DND-41 (cell line): ENCODE measurements at regions not wholly inside any gene's neighbourhood (a gene's known extent, or its start where the extent isn't known, plus 50 kb on each side); places are given as distances from the start of the nearest gene placed in this dataset.

Source experiments
- ATAC-seq: fragments of 200-7000 bp; cut with Tn5 transposase; 3 replicates; pipeline ENCODE4 v1.9.1; 2021; ENCODE audit warnings: low read depth; ENCODE audit not compliant: insufficient read depth
- DNase-seq: peaks from one replicate; pipeline ENCODE4 v3.0.0-alpha.2; 2020
- H2AFZ ChIP-seq: 2 replicates; pipeline ENCODE4 v1.6.0; 2012; ENCODE audit warnings: low read depth, low read length
- H3K27ac ChIP-seq: 2 replicates; pipeline ENCODE4 v1.5.1; 2012; ENCODE audit warnings: low read length, inconsistent platforms
- H3K27me3 ChIP-seq: fragments of 200-600 bp; sonication (generic); 2 replicates; pipeline ENCODE4 v1.6.0; 2012; ENCODE audit warnings: low read length, mild to moderate bottlenecking, inconsistent platforms; ENCODE audit not compliant: insufficient read depth, poor library complexity
- H3K36me3 ChIP-seq: 2 replicates; pipeline ENCODE4 v1.5.1; 2012; ENCODE audit warnings: low read length, inconsistent platforms; ENCODE audit not compliant: insufficient read depth
- H3K4me1 ChIP-seq: 2 replicates; pipeline ENCODE4 v1.5.1; 2012; ENCODE audit warnings: mild to moderate bottlenecking, low read length; ENCODE audit not compliant: insufficient read depth
- H3K4me2 ChIP-seq: 2 replicates; pipeline ENCODE4 v1.6.0; 2012; ENCODE audit warnings: mild to moderate bottlenecking, moderate library complexity, low read length, inconsistent platforms; ENCODE audit not compliant: insufficient read depth
- H3K4me3 ChIP-seq, 2 experiments: fragments of 200-600 bp in 1 of 2; shearing (Covaris generic) in 1 of 2; 2 replicates each; pipeline ENCODE4 v1.5.1; 2012 to 2016; ENCODE audit warnings: inconsistent platforms in 2 of 2, low read length in 2 of 2, mild to moderate bottlenecking in 2 of 2, low read depth in 1 of 2, moderate library complexity in 1 of 2
- H3K79me2 ChIP-seq: 2 replicates; pipeline ENCODE4 v1.6.0; 2012; ENCODE audit warnings: low read length, inconsistent platforms; ENCODE audit not compliant: insufficient read depth
- H3K9ac ChIP-seq: 2 replicates; pipeline ENCODE4 v1.6.0; 2012; ENCODE audit warnings: low read depth, mild to moderate bottlenecking, inconsistent platforms, low read length, moderate library complexity
- H3K9me3 ChIP-seq: 2 replicates; pipeline ENCODE4 v1.5.1; 2012; ENCODE audit warnings: low read length, moderate library complexity, mild to moderate bottlenecking, inconsistent platforms; ENCODE audit not compliant: insufficient read depth, severe bottlenecking
- H4K20me1 ChIP-seq: 2 replicates; pipeline ENCODE4 v1.6.0; 2012; ENCODE audit warnings: low read length; ENCODE audit not compliant: insufficient read depth
- EZH2 ChIP-seq: IDR thresholded peaks from 3 replicates; pipeline ENCODE4 v1.6.1; 2012; ENCODE audit warnings: borderline replicate concordance, low read depth, mild to moderate bottlenecking, moderate library complexity, low read length, inconsistent platforms; ENCODE audit not compliant: severe bottlenecking
- TF ChIP-seq, protein P1 (sequence below): IDR thresholded peaks from 2 replicates; pipeline ENCODE4 v1.5.1; 2012; ENCODE audit warnings: borderline replicate concordance, low read length, moderate library complexity, mild to moderate bottlenecking; ENCODE audit not compliant: poor library complexity, severe bottlenecking; ENCODE audit errors: extremely low read depth

GRCh38 chr1:29696656-29697390 lies 460.5 kb downstream of the PTPRU start:
- Histone ChIP-seq H2AFZ (no peak overlapping the region), H3K9ac (no peak overlapping the region), H3K27ac (no peak overlapping the region), H3K36me3 (no peaks in the 10 kb centered on the region), H3K4me1 (no peaks in the 10 kb centered on the region), H4K20me1 (0 out of 2 replicates have a peak, but pooled peaks cover 5% of the 10 kb centered on the region), H3K9me3 (no peaks in the 10 kb centered on the region), H3K27me3 (no peaks in the 10 kb centered on the region), H3K79me2 (no peaks in the 10 kb centered on the region), H3K4me2 (no peak overlapping the region), H3K4me3 (no peak overlapping the region)
- TF ChIP-seq, protein P1, sequence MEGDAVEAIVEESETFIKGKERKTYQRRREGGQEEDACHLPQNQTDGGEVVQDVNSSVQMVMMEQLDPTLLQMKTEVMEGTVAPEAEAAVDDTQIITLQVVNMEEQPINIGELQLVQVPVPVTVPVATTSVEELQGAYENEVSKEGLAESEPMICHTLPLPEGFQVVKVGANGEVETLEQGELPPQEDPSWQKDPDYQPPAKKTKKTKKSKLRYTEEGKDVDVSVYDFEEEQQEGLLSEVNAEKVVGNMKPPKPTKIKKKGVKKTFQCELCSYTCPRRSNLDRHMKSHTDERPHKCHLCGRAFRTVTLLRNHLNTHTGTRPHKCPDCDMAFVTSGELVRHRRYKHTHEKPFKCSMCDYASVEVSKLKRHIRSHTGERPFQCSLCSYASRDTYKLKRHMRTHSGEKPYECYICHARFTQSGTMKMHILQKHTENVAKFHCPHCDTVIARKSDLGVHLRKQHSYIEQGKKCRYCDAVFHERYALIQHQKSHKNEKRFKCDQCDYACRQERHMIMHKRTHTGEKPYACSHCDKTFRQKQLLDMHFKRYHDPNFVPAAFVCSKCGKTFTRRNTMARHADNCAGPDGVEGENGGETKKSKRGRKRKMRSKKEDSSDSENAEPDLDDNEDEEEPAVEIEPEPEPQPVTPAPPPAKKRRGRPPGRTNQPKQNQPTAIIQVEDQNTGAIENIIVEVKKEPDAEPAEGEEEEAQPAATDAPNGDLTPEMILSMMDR: no peak
- TF ChIP-seq EZH2: no peak
- ATAC-seq (no peak), DNase-seq (no peak)

DNA sequence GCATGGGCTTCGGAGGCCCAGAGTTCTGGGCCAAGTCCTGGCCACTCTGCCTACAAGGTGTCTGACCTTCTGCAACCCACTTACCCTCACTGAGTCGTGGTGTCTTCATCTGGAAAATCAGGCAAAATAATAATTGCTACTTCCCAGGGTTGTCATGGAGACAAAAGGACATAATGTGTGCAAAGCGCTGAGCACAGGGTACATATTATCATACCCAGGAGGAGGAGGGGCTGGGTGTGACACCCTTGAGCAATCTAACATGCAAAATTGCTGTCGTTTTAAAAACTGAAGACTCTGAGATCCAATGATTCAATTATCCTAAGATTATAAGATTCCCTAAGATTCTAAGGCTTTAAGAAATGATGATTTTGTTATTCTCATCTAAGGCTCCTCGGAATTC lies 459.5 kb downstream of the PTPRU start:
- DNase-seq (no peak), ATAC-seq (no peak)
- H3K9me3 ChIP-seq: no peaks in the 10 kb centered on the region
- H3K4me3 ChIP-seq: no peak overlapping the region
- H3K4me2 ChIP-seq: no peak overlapping the region
- H3K9ac ChIP-seq: no peak overlapping the region
- no peak overlapping the region for H3K27ac ChIP-seq
- H4K20me1 ChIP-seq: 0 out of 2 replicates have a peak, but pooled peaks cover 5% of the 10 kb centered on the region
- H3K79me2 ChIP-seq: no peaks in the 10 kb centered on the region
- TF ChIP-seq, protein P1: no peak
- TF ChIP-seq EZH2: no peak
- no peaks in the 10 kb centered on the region for H3K4me1 ChIP-seq
- no peaks in the 10 kb centered on the region for H3K36me3 ChIP-seq
- H3K27me3 ChIP-seq: no peaks in the 10 kb centered on the region
- no peak overlapping the region for H2AFZ ChIP-seq

GRCh38 chr1:29695036-29695435 lies 458.7 kb downstream of the PTPRU start:
- H3K36me3 ChIP-seq: no peaks in the 10 kb centered on the region
- H3K9ac ChIP-seq: no peak overlapping the region
- TF ChIP-seq, protein P1: no peak
- TF ChIP-seq EZH2: no peak
- no peak overlapping the region for H3K27ac ChIP-seq
- no peaks in the 10 kb centered on the region for H3K9me3 ChIP-seq
- H3K4me2 ChIP-seq: no peak overlapping the region
- no peaks in the 10 kb centered on the region for H3K27me3 ChIP-seq
- H4K20me1 ChIP-seq: 0 out of 2 replicates have a peak, but pooled peaks cover 5% of the 10 kb centered on the region
- ATAC-seq (no peak), DNase-seq (no peak)
- no peak overlapping the region for H2AFZ ChIP-seq
- no peaks in the 10 kb centered on the region for H3K4me1 ChIP-seq
- no peaks in the 10 kb centered on the region for H3K79me2 ChIP-seq
- H3K4me3 ChIP-seq: no peak overlapping the region

DNA sequence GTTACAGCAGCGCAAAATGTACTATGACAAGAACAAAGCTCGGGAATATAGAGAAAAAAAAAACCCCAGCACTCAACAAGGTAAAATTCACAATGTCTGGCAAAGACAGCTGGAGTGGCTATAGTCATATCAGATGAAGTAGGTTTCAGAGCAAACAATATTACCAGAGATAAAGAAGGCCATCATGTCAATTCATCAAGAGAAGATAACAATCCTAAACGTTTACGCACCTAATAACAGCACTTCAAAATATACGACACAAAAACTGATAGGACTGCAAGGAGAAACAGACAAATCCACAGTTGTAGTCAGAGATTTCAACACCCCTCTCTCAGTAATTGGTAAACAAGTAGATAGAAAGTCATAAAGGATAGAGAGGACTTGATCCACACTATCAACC lies 455.2 kb downstream of the PTPRU start:
- Histone ChIP-seq H3K27ac (no peak overlapping the region), H3K27me3 (peaks cover 12% of the 10 kb centered on the region), H3K4me3 (no peak overlapping the region), H3K4me1 (no peaks in the 10 kb centered on the region), H3K9me3 (no peaks in the 10 kb centered on the region), H3K79me2 (no peaks in the 10 kb centered on the region), H3K36me3 (no peaks in the 10 kb centered on the region), H3K9ac (no peak overlapping the region), H3K4me2 (no peak overlapping the region), H4K20me1 (no peaks in the 10 kb centered on the region), H2AFZ (no peak overlapping the region)
- ATAC-seq: no peak
- no peak for DNase-seq
- TF ChIP-seq, protein P1: no peak
- TF ChIP-seq EZH2: no peak
